ENCODE measurements at regions not wholly inside any gene's neighbourhood (a gene's known extent, or its start where the extent isn't known, plus 50 kb on each side); places are given as distances from the start of the nearest gene placed in this dataset.

DNA sequence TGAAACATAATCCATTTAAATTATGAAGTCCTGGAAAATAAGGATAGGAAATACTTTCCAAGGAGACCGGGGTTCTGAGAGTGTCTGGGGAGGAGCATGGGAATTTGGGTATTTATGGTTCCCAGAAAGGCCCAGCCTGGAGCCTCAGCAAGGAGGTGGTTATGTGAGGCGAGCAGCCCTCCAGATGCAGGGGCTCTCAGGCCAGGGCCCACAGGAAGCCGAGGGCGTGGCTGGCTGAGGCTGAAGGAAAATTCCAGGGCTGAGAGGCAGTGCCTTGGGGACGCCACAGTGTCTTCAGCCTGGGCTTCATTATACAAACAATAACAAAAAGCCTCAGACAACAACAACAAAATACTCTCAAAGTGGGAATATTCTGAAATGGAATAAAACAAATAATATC lies 86.9 kb upstream of the SERPINE2 start:
- TF ChIP-seq, protein P1, sequence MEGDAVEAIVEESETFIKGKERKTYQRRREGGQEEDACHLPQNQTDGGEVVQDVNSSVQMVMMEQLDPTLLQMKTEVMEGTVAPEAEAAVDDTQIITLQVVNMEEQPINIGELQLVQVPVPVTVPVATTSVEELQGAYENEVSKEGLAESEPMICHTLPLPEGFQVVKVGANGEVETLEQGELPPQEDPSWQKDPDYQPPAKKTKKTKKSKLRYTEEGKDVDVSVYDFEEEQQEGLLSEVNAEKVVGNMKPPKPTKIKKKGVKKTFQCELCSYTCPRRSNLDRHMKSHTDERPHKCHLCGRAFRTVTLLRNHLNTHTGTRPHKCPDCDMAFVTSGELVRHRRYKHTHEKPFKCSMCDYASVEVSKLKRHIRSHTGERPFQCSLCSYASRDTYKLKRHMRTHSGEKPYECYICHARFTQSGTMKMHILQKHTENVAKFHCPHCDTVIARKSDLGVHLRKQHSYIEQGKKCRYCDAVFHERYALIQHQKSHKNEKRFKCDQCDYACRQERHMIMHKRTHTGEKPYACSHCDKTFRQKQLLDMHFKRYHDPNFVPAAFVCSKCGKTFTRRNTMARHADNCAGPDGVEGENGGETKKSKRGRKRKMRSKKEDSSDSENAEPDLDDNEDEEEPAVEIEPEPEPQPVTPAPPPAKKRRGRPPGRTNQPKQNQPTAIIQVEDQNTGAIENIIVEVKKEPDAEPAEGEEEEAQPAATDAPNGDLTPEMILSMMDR (IDR thresholded peaks at IDR 0.05): no peak
- TF ChIP-seq POLR2AphosphoS5 (IDR thresholded peaks at IDR 0.05) (no peak), EP300 (IDR thresholded peaks at IDR 0.05) (no peak)

Measured in gastroesophageal sphincter (tissue), 3 donors.